Activated T-cell treated with anti-CD3 and anti-CD28 coated beads for 4 hours (primary cell): ENCODE measurements at regions not wholly inside any gene's neighbourhood (a gene's known extent, or its start where the extent isn't known, plus 50 kb on each side); places are given as distances from the start of the nearest gene placed in this dataset.
"Not testable (repeated sequence)": the region's sequence is repeated elsewhere in the genome, so short reads cannot be mapped to it uniquely, and the experiment has no call there.

ENCODE experiments used
- DNase-seq: peaks from one replicate; pipeline ENCODE4 v3.0.0-alpha.2; 2020

GRCh38 chr4:123649645-123650391 lies 253.2 kb downstream of the SPRY1 start:
- DNase-seq, result no peak

- no peak for DNase-seq
These were observed 254.5 kb downstream of the SPRY1 start for GRCh38 chr4:123651066-123651465.

GRCh38 chr4:123651536-123652180 lies 255.1 kb downstream of the SPRY1 start:
- DNase-seq, result no peak

GRCh38 chr4:123652476-123652875 lies 255.9 kb downstream of the SPRY1 start:
- DNase-seq, result no peak

- DNase-seq, result no peak
These were observed 256.6 kb downstream of the SPRY1 start for GRCh38 chr4:123653236-123653635.

- DNase-seq, result not testable (repeated sequence)
These were observed 260.2 kb downstream of the SPRY1 start for GRCh38 chr4:123656746-123657294.

- not testable (repeated sequence) for DNase-seq
These were observed 261.0 kb downstream of the SPRY1 start for GRCh38 chr4:123657606-123658005.

GRCh38 chr4:123659262-123659661 lies 262.7 kb downstream of the SPRY1 start:
- DNase-seq, result no peak

GRCh38 chr4:123659730-123660129 lies 263.1 kb downstream of the SPRY1 start:
- no peak for DNase-seq

GRCh38 chr4:123661080-123661737 lies 264.6 kb downstream of the SPRY1 start:
- no peak for DNase-seq

GRCh38 chr4:123662827-123663226 lies 266.2 kb downstream of the SPRY1 start:
- no peak for DNase-seq

GRCh38 chr4:123666486-123666885 lies 269.9 kb downstream of the SPRY1 start:
- DNase-seq, result no peak

GRCh38 chr4:123667496-123667895 lies 270.9 kb downstream of the SPRY1 start:
- DNase-seq, result no peak

- no peak for DNase-seq
These were observed 271.4 kb downstream of the SPRY1 start for GRCh38 chr4:123667991-123668390.

- no peak for DNase-seq
These were observed 275.2 kb downstream of the SPRY1 start for GRCh38 chr4:123671636-123672404.

GRCh38 chr4:123672987-123673386 lies 276.4 kb downstream of the SPRY1 start:
- no peak for DNase-seq

GRCh38 chr4:123673971-123674370 lies 277.4 kb downstream of the SPRY1 start:
- DNase-seq, result no peak

GRCh38 chr4:123674762-123675465 lies 278.3 kb downstream of the SPRY1 start:
- no peak for DNase-seq

GRCh38 chr4:123675567-123675966 lies 279.0 kb downstream of the SPRY1 start:
- no peak for DNase-seq

GRCh38 chr4:123676071-123676889 lies 279.7 kb downstream of the SPRY1 start:
- DNase-seq, result no peak

- no peak for DNase-seq
These were observed 280.3 kb downstream of the SPRY1 start for GRCh38 chr4:123676890-123677229.
